Vagina (tissue), 2 donors: ENCODE measurements at regions not wholly inside any gene's neighbourhood (a gene's known extent, or its start where the extent isn't known, plus 50 kb on each side); places are given as distances from the start of the nearest gene placed in this dataset.
A peak's percentile ranks its signal among the peaks of the same experiment; 100 is the strongest.
"Not testable (repeated sequence)": the region's sequence is repeated elsewhere in the genome, so short reads cannot be mapped to it uniquely, and the experiment has no call there.

ENCODE experiments used
- DNase-seq, 2 donors: peaks; one replicate each; pipeline ENCODE4 v3.0.0-alpha.2; 2017; ENCODE audit errors: extremely low spot score in 2 of 2
- H3K27ac ChIP-seq: fragments of 200-600 bp; sonication (generic); one replicate; pipeline ENCODE4 v1.5.1; 2019
- H3K27me3 ChIP-seq: fragments of 200-600 bp; sonication (generic); one replicate; pipeline ENCODE4 v1.5.1; 2019
- H3K36me3 ChIP-seq, 2 donors: fragments of 200-600 bp; sonication (generic); one replicate each; pipeline ENCODE4 v1.5.1; 2017 to 2019
- H3K4me1 ChIP-seq: fragments of 200-600 bp; sonication (generic); one replicate; pipeline ENCODE4 v1.5.1; 2019
- H3K4me3 ChIP-seq, 2 donors: fragments of 200-600 bp; sonication (generic); 1 replicate in 1 of 2; 2 replicates in 1 of 2; pipeline ENCODE4 v1.5.1; 2016 to 2019
- H3K9me3 ChIP-seq: fragments of 200-600 bp; sonication (generic); one replicate; pipeline ENCODE4 v1.5.1; 2019
- CTCF ChIP-seq, 3 experiments: fragments of 450-650 bp in 2 of 3; fragments of 200-600 bp in 1 of 3; sonication (generic) in 1 of 3; IDR thresholded peaks; one replicate each; pipeline ENCODE4 v1.5.1; 2017 to 2019; ENCODE audit warnings: antibody characterized with exemption in 3 of 3, mild to moderate bottlenecking in 2 of 3, moderate library complexity in 2 of 3
- POLR2A ChIP-seq, 2 donors: fragments of 450-650 bp; IDR thresholded peaks; one replicate each; pipeline ENCODE4 v1.6.1; 2017; ENCODE audit warnings: antibody characterized with exemption in 2 of 2, mild to moderate bottlenecking in 2 of 2, moderate library complexity in 2 of 2
- POLR2AphosphoS5 ChIP-seq, 2 donors: sonication (generic); formaldehyde crosslinking; IDR thresholded peaks; one replicate each; pipeline ENCODE4 v1.9.0; 2017; ENCODE audit warnings: antibody characterized with exemption in 2 of 2, mild to moderate bottlenecking in 2 of 2, low read depth in 1 of 2; ENCODE audit not compliant: insufficient read depth in 1 of 2
- intact Hi-C: fragments of 100-400 bp; cut with DNase I; formaldehyde crosslinking; loops from one replicate; pipeline ENCODE4 v1.15.1; 2023

GRCh38 chr22:18731075-18731666, 119.5 kb upstream of the RIMBP3 start:
- intact Hi-C loops, result no loop called here
- Histone ChIP-seq H3K4me1 (no peaks in the 10 kb centered on the region), H3K36me3 (no peaks in the 10 kb centered on the region), H3K27ac (no peak overlapping the region), H3K27me3 (no peaks in the 10 kb centered on the region), H3K9me3 (no peaks in the 10 kb centered on the region), H3K4me3 (no peak overlapping the region)
- TF ChIP-seq CTCF (IDR thresholded peaks at IDR 0.05) (no peak), POLR2AphosphoS5 (IDR thresholded peaks at IDR 0.05; ENCODE audit: insufficient read depth in 1 of 2, low read depth in 1 of 2) (no peak), POLR2A (IDR thresholded peaks at IDR 0.05) (no peak)
- DNase-seq, result no peak

- H3K9me3 ChIP-seq, H3K27me3 ChIP-seq, H3K27ac ChIP-seq, H3K4me3 ChIP-seq, H3K36me3 ChIP-seq, H3K4me1 ChIP-seq, intact Hi-C loops: not testable (repeated sequence)
- peak in 1 of 2 donors; percentile 49 for DNase-seq
These were observed 118.7 kb upstream of the RIMBP3 start for GRCh38 chr22:18730410-18730809.
